GM19397 (cell line): ENCODE measurements at regions not wholly inside any gene's neighbourhood (a gene's known extent, or its start where the extent isn't known, plus 50 kb on each side); places are given as distances from the start of the nearest gene placed in this dataset.

Source experiments
- ATAC-seq: cut with Tn5 transposase; IDR thresholded peaks from one replicate; pipeline ENCODE4 v1.9.1; 2021; ENCODE audit warnings: mild to moderate bottlenecking, moderate library complexity; ENCODE audit not compliant: unreplicated experiment

DNA sequence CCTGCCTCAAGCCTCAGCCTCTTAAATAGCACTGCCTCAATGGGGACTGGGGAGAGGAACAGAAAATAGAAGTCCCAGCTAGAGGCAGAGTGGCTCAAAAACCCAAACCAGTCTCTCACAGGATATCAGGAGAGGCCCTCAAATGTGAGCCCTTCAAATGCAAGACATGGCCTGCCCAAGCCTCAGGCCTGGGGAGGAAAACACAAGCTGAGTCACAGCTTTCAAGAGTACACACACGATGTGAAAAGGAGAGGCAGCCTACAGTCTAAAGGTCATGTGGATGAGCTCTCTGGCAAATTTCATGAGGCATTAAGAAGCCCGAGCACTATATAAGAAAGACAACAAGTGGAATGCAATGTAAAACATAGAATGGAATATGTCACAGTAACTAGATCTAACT, 316.6 kb upstream of the MEX3C start:
- no peak for ATAC-seq

DNA sequence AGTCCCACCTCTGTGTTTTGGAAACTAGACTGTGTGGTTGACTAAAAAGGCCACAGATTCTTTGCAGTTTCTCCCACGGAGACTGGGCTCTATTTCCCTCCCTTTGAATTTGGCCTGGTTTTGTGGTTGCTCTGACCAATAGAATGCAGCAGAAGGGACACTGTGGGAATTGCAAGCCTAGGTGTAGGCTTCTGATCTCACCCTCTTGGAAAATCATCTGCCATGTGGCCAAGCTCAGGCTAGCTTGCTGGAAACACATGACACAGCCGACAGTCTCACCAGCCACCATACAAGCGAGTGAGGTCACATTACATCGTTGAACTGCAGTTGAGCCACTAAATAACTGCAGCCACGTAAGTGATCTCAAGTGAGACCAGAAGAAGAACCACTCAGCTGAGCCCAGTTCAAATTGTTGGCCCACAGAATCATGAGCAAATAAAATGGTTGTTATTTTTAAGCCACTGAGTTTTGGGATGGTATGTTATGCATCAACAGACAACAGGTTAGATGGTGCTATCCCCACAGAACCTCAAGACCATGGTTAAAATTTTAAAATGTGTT, 319.1 kb upstream of the MEX3C start:
- no peak for ATAC-seq

DNA sequence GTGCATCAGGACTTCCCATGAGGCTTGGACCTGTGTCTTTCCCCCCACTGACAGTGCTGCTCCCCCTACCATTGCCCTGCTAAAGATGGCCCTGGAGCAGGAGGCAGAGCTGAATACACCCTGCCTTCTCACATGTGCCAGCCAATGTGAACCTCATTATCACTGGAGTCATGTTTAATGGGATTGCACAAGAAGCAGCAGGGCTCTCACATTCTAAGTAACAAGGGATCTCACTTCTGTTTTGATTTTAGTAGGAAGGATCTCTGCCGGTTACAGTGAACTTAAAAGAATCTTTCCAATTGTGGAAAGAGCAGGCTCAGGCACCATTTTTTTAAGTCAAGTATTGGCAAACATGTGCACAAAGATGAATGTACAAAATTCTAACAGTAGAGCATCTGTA, 322.1 kb upstream of the MEX3C start:
- ATAC-seq = no peak

DNA sequence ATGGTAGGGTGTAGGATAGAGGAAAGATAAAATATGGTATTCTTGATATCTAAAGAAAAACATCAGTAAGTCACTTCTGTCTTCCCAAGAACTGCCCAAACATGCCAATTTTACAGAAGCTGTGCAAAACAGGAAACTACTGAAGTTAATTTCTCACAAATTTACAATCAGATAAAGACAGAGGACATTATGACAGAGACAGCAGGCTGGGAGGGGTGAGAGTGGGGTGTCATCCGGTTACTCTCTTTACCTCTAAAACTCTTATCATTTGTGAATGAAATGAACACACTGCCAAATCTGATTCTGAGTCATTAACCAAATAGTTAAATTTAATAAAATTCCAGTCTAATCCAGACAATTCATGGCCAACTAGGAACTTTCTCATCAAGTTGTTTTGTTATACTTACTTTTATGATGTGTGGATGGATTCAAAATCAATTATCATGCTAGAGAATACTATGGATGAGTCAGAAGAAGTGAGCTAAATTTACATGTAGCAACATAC, 323.2 kb upstream of the MEX3C start:
- ATAC-seq = no peak

DNA sequence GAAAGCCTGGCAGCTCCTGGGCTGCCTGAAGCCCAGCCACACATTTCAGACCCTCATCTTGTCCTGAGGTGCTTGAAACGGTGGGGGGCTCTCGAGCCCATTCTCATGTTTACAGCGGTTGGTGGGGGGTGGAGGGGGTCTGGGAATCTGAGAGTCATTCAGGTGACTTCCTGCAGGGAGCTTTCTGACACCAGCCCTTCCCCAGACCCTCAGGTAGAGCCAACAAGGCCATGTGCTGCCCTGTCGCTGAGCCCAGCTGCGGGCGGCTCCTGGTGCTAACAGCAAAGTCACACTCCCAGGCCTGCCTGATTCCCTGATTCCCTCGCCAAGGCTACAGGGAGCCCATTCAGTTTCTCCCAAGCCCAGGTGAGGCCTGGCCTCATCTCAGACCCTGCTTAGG, 324.9 kb upstream of the MEX3C start:
- ATAC-seq = no peak

DNA sequence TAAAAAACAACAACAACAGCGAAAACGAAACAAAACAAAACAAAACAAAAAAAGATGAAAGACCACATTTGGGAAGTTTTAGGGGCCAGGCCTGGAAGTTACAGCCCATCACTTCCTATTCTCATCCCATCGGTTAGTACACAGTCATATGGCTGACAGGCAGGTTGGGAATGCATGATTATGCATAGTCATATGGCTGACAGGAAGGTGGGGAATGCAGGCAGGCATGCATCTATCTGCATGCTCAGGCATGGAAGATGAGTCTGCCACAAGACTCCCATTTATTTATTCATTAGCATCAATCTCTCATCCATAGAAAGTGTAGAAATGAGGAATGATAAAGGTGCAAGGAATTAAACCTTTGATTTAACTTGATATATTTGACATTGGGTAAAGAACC, 325.3 kb upstream of the MEX3C start:
- ATAC-seq = no peak

DNA sequence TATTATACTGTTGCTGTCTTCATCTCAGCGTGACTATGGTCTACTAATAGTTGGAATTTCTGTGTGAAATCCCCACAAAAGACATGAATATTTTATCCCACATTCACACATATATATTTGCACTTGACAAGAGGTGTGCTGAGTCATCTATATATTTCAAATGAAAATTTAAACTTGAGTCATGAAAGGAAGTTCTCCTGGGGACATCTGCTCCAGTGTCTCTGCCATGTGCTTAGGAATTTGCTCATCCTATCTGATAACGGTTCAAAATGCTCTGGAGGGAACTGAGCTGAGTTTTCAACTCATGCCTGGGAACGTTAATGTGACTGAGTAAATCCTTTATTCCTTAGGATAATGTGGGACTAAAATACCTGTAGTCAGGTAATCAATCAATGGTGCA, 326.2 kb upstream of the MEX3C start:
- ATAC-seq = no peak

DNA sequence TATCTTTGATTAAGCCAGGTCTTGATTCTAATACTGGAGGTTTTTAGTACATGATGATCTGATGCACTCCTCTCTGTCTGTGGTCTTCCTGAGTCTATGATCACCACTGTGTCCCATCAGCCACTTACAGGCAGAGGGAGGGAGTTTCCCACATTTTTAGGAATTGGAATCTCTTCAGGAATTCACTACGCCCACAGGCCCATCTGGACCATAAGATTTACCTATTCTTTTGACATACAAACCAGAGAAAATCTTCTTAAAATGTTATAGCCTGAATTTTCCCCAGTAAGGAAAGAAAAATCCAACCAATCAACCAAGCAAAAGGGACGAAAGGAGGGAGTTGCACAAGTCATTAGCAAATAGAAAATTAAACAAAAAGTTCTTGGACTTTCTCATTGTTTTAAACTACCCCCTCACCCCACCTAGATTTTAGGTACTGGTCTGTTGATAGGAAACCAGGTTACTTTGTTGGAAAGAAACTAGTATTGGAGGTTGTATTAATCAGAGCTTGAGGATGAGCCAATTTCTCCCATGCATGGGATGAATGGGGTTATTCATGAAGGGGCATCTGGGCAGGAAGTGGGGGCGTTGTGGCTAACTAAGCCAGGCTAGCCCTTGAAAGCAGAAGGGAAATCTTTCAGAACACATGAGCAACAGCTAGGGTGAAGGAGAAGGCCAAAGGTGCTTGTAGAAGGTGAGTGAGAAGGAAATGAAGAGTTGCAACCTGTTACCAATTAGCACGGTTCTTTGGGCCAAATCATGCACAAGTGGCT, 328.2 kb upstream of the MEX3C start:
- no peak for ATAC-seq

DNA sequence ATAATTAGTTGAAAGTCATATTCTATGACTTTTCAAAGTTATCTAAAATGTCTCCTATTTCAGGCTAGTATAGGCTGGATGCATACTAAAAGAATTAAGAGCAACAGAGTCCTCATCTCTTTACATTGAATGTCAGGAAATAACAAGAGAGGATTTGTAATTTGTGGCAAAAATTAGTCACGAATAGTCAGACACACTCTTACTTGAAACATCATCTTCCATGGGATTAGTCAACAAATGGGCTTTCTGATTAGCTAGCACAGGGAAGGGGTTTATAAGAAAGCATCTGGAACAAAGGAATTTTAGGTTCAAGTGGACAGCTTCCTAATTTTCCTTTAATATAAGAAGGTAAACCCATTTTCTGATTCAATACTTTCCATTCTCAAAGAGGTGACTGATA, 330.3 kb upstream of the MEX3C start:
- no peak for ATAC-seq

DNA sequence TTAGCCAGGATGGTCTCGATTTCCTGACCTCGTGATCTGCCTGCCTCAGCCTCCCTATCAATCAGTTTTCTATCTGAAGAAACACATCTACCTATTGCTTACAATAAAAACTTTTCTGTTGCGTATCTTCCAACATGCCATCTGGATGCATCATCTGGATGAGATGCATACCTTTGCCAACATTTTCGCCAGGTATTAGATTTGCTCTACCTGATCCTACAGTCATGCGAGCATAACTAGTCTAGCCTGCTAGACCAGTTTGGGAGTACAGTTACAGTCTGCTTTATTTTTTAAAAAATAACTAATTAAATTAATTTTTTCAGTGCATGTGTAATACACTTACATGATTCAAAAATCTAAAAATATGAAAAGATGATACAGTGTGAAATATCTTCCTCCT, 334.0 kb upstream of the MEX3C start:
- no peak for ATAC-seq

DNA sequence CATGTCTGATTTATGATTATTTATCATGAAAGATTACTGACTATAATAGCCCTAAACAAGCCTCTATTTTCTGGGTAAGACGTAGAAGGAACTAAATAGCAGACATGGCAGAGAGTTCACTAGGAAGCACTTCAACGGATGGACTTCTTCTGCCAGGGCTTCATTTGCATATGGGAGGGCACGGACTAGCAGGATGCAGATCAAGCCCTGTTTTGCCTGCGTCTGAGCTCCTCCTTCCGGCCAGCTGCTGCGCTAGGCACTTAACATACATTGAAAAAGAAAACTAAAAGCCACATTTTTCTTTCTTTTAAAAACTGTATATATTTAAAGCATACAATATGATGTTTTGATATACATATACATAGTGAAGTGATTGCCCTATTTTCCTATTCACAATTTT, 340.0 kb upstream of the MEX3C start:
- no peak for ATAC-seq

DNA sequence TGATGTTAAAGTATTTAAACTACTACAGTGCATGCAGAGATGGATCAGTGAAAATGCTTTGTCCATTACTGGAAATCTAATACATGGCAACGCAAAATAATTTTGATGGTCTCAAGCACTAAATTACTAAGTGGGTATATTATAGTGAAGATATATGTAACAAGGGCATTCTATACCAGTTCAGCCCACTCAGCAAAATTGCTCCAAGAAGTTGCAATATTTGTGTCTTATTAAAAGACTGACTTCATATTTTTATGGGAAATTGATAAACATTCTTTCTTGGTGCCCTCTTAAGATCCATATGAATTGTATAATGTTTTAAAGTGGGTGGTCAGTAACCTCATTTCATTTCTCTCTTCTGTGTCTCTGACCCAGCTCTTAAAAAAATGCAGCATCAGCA, 343.1 kb upstream of the MEX3C start:
- ATAC-seq = no peak

DNA sequence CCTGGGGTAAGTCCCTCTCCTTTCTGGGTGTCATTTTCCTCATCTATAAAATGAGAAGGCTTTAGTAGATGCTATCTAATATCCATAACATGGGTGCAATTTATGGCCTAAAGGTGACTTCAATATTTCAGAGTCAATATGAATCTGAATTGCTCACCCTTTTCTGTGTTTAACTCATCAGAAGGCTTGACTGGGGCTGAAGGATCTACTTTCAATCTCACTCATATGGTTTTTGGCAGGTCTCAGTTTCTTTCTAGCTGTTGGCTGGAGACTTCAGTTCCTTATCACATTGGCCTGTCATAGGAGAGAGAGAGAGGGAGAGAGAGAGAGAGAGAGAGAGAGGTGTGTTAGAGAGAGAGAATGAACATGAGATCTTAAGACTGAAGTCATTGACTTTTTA, 343.7 kb upstream of the MEX3C start:
- ATAC-seq = no peak

DNA sequence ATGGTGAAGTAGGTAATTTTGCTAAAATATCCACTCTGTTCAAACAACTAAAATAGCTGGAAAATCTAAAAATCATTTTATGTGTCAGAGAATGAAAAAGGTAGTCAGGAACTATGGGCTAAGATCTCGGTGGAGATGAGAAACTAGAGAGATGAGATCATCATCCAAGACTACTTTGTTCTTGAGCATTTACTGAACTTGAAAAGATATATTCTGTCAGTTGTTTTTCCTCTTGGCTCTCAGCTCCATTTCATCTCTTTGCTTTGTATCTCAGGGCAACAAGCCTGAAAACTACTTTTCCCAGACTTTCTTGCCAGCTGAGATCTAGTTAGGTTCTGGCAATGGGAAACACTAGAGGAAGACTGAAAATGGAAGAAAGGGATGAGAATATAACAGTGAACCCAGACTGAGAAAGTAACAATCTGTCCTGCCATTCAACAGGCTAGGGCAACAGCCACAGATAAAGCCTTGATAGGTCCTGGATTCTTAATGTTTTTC, 346.2 kb upstream of the MEX3C start:
- ATAC-seq = no peak

DNA sequence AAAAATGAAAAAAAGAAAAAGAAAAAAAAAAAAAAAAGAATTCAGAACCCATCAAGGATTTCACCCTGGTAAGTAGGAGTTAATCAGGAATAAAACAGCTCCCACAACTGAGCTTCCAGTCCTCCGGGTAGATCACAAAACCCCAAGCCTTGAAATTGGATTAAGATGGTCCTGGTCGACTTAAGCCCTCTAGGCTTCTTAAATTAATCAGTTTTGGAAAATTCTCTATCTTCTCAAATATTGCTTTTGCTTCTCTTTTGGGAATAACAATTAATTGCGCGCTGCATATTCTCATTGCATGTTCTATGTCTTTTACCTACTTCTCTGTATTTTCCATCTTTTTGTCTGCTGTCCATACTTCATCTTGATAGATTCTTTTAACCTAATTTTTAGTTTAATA, 348.0 kb upstream of the MEX3C start:
- ATAC-seq = no peak

DNA sequence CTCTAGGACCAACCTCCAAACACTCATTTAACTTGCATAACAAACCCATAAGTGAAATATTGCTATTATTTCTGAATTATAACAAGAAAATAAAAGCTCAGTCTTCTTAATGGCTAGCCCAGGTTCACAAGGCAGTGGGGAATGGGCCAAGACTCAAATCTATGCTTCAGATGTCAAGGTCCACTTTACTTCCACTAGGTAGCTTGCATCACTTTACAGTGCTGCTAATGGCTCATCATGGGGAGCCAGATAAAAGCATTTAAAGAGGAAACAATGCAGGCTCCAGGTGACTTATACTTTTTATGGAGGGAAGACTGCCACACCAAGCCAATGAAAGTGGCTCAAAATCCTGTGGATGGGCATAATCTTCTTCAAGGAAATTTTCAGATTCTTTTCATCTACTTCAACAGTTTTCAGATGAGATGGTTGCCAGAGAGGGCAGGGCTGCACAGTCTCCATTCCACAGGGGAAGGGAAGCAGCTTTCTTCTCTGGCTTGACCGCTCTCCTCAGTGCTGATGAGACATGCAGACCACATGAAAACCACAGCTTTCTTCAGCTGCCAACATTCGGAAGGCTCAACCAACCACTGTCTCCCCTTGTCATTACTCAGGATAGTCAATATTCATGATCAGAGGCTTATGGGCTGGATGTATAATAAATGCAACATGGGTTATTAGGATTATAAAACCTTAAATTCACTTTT, 361.9 kb upstream of the MEX3C start:
- no peak for ATAC-seq

DNA sequence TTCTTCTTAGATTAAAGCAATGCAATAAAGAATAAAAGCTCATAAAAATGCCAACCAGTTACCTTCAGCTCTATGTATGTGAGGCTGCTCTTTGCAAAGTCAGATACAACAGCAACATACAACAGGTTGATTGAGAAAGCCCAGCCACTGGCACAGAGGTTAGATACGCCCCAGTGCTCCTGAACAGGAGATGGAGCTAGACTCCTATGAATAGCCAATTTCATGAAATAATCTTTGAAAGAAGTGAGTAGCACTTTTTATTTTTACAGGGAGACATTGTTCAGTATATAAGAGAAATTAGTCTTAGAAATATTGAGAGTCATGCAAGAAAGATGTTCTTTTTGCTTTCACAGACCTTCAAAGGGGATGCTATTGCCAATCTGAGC, 362.4 kb upstream of the MEX3C start:
- no peak for ATAC-seq

DNA sequence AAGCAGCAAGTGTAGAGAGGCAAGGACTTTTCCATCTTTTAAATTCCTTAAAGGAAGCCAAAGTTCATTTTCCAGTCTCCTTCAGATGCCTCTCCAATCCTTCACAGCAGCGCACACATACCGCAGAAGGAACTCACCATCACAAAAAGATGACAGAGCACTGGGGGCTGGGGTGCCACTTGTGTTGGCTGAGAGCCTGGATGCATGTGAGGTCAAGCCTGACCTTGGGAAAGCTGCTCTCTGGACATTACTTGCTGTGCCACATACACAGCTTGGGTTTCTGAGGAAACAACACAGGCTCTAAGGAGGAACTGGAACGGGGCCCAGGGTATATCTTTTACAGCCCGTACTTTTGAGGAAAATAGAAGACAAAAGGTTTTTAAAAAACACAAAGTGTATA, 364.3 kb upstream of the MEX3C start:
- no peak for ATAC-seq

DNA sequence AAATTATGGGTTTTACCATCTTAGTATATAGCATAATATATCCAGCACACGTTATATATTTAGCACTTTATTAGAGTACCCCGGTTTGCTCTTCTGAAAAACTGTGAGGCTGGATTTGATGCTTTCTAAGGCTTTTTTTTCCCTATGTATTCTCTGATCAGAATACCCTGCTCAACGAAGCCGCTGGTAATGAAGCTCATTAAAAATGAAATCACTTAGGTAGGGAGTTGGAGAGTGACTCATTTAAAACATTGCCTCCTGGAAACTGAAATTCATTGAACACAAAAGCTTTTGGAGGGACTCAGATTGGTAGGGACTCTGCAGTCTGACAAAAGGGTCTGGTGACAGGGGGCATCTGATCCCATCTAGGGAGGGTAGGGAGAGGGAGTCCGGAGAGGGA, 365.4 kb upstream of the MEX3C start:
- ATAC-seq = no peak

DNA sequence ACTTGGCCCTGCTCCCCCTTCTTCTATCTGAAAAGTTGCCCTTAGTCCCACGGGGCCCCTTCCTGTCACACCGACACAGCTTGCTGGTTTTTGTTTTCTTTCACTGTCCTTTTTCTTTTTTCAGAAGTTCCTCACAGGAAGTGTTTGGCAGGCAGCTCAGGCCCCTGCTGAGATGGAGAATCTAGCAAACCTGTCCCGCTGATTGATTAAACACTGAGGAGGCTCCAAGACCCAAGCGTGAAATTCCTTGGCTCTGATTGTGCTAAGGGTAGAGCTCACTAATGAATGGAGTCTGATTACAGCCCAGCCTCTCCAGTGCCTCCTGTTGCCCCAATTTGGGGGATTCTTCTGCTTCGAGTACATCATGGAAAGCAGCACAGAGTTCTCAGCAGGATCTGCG, 365.9 kb upstream of the MEX3C start:
- no peak for ATAC-seq

DNA sequence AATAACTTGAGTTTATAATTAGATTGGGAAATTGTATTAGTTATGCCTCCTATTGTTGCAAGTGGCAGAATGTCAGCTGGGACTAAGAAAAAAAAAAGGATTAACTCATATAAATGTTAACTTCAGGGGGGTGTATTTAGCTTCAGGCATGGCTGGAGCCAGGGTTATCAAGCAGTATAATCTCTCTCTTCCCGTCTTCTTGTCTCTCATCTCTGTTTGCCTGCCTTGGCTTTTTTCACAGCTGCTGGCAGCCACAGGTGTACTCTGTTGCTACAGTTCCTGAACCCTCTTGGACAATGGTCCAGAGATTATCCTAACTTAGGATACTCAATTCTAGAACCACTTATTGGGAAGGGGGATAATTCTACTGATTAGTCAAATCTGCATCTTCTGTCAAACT, 370.7 kb upstream of the MEX3C start:
- ATAC-seq = no peak

DNA sequence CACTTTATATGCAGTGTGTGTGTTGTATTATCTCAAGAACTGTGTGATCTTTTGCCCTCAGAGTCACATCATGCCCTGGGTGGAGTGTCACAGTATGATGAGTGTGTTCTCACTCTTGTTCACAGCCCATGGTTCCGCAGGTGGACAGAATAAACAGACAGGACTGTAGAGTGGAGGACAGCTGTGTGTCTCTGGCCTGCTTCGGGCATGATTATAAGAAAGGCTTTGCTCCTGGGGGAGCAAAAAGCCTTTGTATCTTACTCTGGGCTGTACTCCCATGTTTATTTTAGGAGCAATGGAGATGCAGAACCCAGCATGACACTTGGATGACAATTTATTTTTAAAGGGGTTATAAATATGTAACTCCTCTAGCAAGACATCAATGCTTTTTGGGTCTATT, 371.7 kb upstream of the MEX3C start:
- no peak for ATAC-seq
